Type B pancreatic cell (in vitro differentiated cells): ENCODE measurements at regions not wholly inside any gene's neighbourhood (a gene's known extent, or its start where the extent isn't known, plus 50 kb on each side); places are given as distances from the start of the nearest gene placed in this dataset.
A peak's percentile ranks its signal among the peaks of the same experiment; 100 is the strongest.

Experiments
- DNase-seq: peaks from one replicate; pipeline ENCODE4 v3.0.0; 2021; ENCODE audit warnings: mixed read lengths; ENCODE audit not compliant: unreplicated experiment; ENCODE audit errors: extremely low spot score
- H3K27ac Mint-ChIP-seq: 2 replicates; pipeline ENCODE4 v1.8.0; 2021; ENCODE audit warnings: mild to moderate bottlenecking, mixed read lengths
- H3K27me3 Mint-ChIP-seq: 2 replicates; pipeline ENCODE4 v1.8.0; 2021; ENCODE audit warnings: mixed read lengths
- H3K36me3 Mint-ChIP-seq: 2 replicates; pipeline ENCODE4 v1.8.0; 2021; ENCODE audit warnings: mixed read lengths
- H3K4me1 Mint-ChIP-seq: one replicate; pipeline ENCODE4 v1.8.0; 2021; ENCODE audit warnings: mixed read lengths; ENCODE audit not compliant: unreplicated experiment
- H3K4me3 Mint-ChIP-seq: 2 replicates; pipeline ENCODE4 v1.8.0; 2021; ENCODE audit warnings: mild to moderate bottlenecking, mixed read lengths
- H3K9me3 Mint-ChIP-seq: 2 replicates; pipeline ENCODE4 v1.8.0; 2021; ENCODE audit warnings: mixed read lengths
- CTCF ChIP-seq: fragments of 200-600 bp; sonication (generic); conservative IDR thresholded peaks from 2 replicates; pipeline ENCODE4 v1.5.0; 2021; ENCODE audit warnings: antibody characterized with exemption, mild to moderate bottlenecking

- DNase-seq = no peak
- no peak overlapping the region for H3K27ac Mint-ChIP-seq
- peaks cover 62% of the 10 kb centered on the region for H3K27me3 Mint-ChIP-seq
Observed at GRCh38 chr20:22312744-22313346, 271.5 kb downstream of the FOXA2 start.

GRCh38 chr20:22308934-22309333, 275.4 kb downstream of the FOXA2 start:
- Mint-ChIP-seq H3K27me3 (peaks cover 56% of the 10 kb centered on the region), H3K9me3 (no peaks in the 10 kb centered on the region), H3K36me3 (no peaks in the 10 kb centered on the region), H3K4me3 (no peak overlapping the region), H3K4me1 (peaks cover 5% of the 10 kb centered on the region), H3K27ac (no peak overlapping the region)
- no peak for TF ChIP-seq CTCF
- DNase-seq = no peak

More at GRCh38 chr20:22312744-22313346, 271.5 kb downstream of the FOXA2 start:
- no peaks in the 10 kb centered on the region for H3K36me3 Mint-ChIP-seq
- peaks cover 5% of the 10 kb centered on the region for H3K4me1 Mint-ChIP-seq
- no peak overlapping the region for H3K4me3 Mint-ChIP-seq
- TF ChIP-seq CTCF = peak; percentile 86
- H3K9me3 Mint-ChIP-seq = no peaks in the 10 kb centered on the region

- TF ChIP-seq CTCF = no peak
- Mint-ChIP-seq H3K27ac (no peak overlapping the region), H3K9me3 (no peaks in the 10 kb centered on the region), H3K4me3 (no peak overlapping the region), H3K36me3 (no peaks in the 10 kb centered on the region), H3K27me3 (peaks cover 58% of the 10 kb centered on the region), H3K4me1 (no peaks in the 10 kb centered on the region)
- DNase-seq = no peak
Observed at GRCh38 chr20:22307409-22307808, 277.0 kb downstream of the FOXA2 start.

- peaks cover 53% of the 10 kb centered on the region for H3K27me3 Mint-ChIP-seq
- H3K4me1 Mint-ChIP-seq = no peaks in the 10 kb centered on the region
- H3K9me3 Mint-ChIP-seq = no peaks in the 10 kb centered on the region
- DNase-seq = no peak
- H3K4me3 Mint-ChIP-seq = no peak overlapping the region
- no peaks in the 10 kb centered on the region for H3K36me3 Mint-ChIP-seq
- H3K27ac Mint-ChIP-seq = no peak overlapping the region
- TF ChIP-seq CTCF = no peak
Observed at GRCh38 chr20:22305381-22305780, 279.0 kb downstream of the FOXA2 start.

GRCh38 chr20:22303523-22303922, 280.8 kb downstream of the FOXA2 start:
- peak; percentile 43 for TF ChIP-seq CTCF
- no peak for DNase-seq

GRCh38 chr20:22302039-22302438, 282.3 kb downstream of the FOXA2 start:
- H3K36me3 Mint-ChIP-seq = no peaks in the 10 kb centered on the region
- no peaks in the 10 kb centered on the region for H3K4me1 Mint-ChIP-seq
- H3K27ac Mint-ChIP-seq = no peak overlapping the region
- TF ChIP-seq CTCF = no peak
- no peak overlapping the region for H3K4me3 Mint-ChIP-seq
- peaks cover 38% of the 10 kb centered on the region for H3K27me3 Mint-ChIP-seq
- no peaks in the 10 kb centered on the region for H3K9me3 Mint-ChIP-seq
- DNase-seq = no peak

More at GRCh38 chr20:22303523-22303922, 280.8 kb downstream of the FOXA2 start:
- Mint-ChIP-seq H3K27ac (no peak overlapping the region), H3K27me3 (peaks cover 48% of the 10 kb centered on the region), H3K36me3 (no peaks in the 10 kb centered on the region), H3K4me1 (no peaks in the 10 kb centered on the region), H3K4me3 (no peak overlapping the region), H3K9me3 (no peaks in the 10 kb centered on the region)
